Hematopoietic multipotent progenitor cell treated with erythropoietin and hydrocortisone succinate and interleukin-3 and kit ligand, for 8 days (in vitro differentiated cells): ENCODE measurements at regions not wholly inside any gene's neighbourhood (a gene's known extent, or its start where the extent isn't known, plus 50 kb on each side); places are given as distances from the start of the nearest gene placed in this dataset.
A peak's percentile ranks its signal among the peaks of the same experiment; 100 is the strongest.
"Not testable (repeated sequence)": the region's sequence is repeated elsewhere in the genome, so short reads cannot be mapped to it uniquely, and the experiment has no call there.

Experiments
- DNase-seq: peaks from one replicate; pipeline ENCODE4 v3.0.0-alpha.2; 2015

GRCh38 chr1:166395729-166396128 lies 228.9 kb upstream of the FAM78B start:
- DNase-seq = no peak

GRCh38 chr1:166409253-166410082 lies 242.7 kb upstream of the FAM78B start:
- not testable (repeated sequence) for DNase-seq

- no peak for DNase-seq
Measured at GRCh38 chr1:166410083-166410385, 243.2 kb upstream of the FAM78B start.

GRCh38 chr1:166416831-166417230 lies 250.0 kb upstream of the FAM78B start:
- DNase-seq = not testable (repeated sequence)

GRCh38 chr1:166418344-166418933 lies 251.6 kb upstream of the FAM78B start:
- DNase-seq = no peak

GRCh38 chr1:166422586-166422985 lies 255.8 kb upstream of the FAM78B start:
- not testable (repeated sequence) for DNase-seq

- DNase-seq = no peak
Measured at GRCh38 chr1:166432655-166433054, 265.9 kb upstream of the FAM78B start.

GRCh38 chr1:166433404-166434304 lies 266.9 kb upstream of the FAM78B start:
- DNase-seq = peak; percentile 30

GRCh38 chr1:166457700-166458099 lies 290.9 kb upstream of the FAM78B start:
- no peak for DNase-seq

GRCh38 chr1:166464333-166464732 lies 297.5 kb upstream of the FAM78B start:
- no peak for DNase-seq

- no peak for DNase-seq
Measured at GRCh38 chr1:166470014-166470413, 303.2 kb upstream of the FAM78B start.

GRCh38 chr1:166470441-166470840 lies 303.6 kb upstream of the FAM78B start:
- DNase-seq = no peak

GRCh38 chr1:166471359-166471758 lies 304.6 kb upstream of the FAM78B start:
- no peak for DNase-seq

GRCh38 chr1:166479052-166479631 lies 312.3 kb upstream of the FAM78B start:
- peak; percentile 57 for DNase-seq

- no peak for DNase-seq
Measured at GRCh38 chr1:166484471-166484870, 317.7 kb upstream of the FAM78B start.

- DNase-seq = no peak
Measured at GRCh38 chr1:166484871-166485270, 318.1 kb upstream of the FAM78B start.

- DNase-seq = no peak
Measured at GRCh38 chr1:166485620-166486019, 318.8 kb upstream of the FAM78B start.

GRCh38 chr1:166488327-166488726 lies 321.5 kb upstream of the FAM78B start:
- DNase-seq = no peak

- DNase-seq = no peak
Measured at GRCh38 chr1:166489356-166489669, 322.5 kb upstream of the FAM78B start.

- DNase-seq = peak; percentile 86
Measured at GRCh38 chr1:166489670-166490436, 323.1 kb upstream of the FAM78B start.

- peak; percentile 4 for DNase-seq
Measured at GRCh38 chr1:166490437-166490991, 323.7 kb upstream of the FAM78B start.

- DNase-seq = not testable (repeated sequence)
Measured at GRCh38 chr1:166493765-166494164, 327.0 kb upstream of the FAM78B start.
